AML-193 (cell line): ENCODE measurements at regions not wholly inside any gene's neighbourhood (a gene's known extent, or its start where the extent isn't known, plus 50 kb on each side); places are given as distances from the start of the nearest gene placed in this dataset.
A peak's percentile ranks its signal among the peaks of the same experiment; 100 is the strongest.
"Not testable (repeated sequence)": the region's sequence is repeated elsewhere in the genome, so short reads cannot be mapped to it uniquely, and the experiment has no call there.

Source experiments
- DNase-seq, 2 experiments: peaks; one replicate each; lab custom pipeline; 2025; lab: John Stamatoyannopoulos, UW

- DNase-seq: no peak
These were observed 512.1 kb upstream of the CNTN3 start for GRCh38 chr3:75126556-75126955.

GRCh38 chr3:75129101-75129500, 514.6 kb upstream of the CNTN3 start:
- no peak for DNase-seq

GRCh38 chr3:75136100-75136897, 521.8 kb upstream of the CNTN3 start:
- DNase-seq: no peak

- no peak for DNase-seq
These were observed 523.9 kb upstream of the CNTN3 start for GRCh38 chr3:75138345-75138744.

GRCh38 chr3:75140904-75141615, 523.1 kb upstream of the FRG2C start:
- no peak for DNase-seq

- DNase-seq: no peak
These were observed 519.7 kb upstream of the FRG2C start for GRCh38 chr3:75144406-75144805.

GRCh38 chr3:75171630-75172230, 492.4 kb upstream of the FRG2C start:
- DNase-seq: peak; percentile 17 to 37

GRCh38 chr3:75176937-75177336, 487.2 kb upstream of the FRG2C start:
- DNase-seq: no peak

GRCh38 chr3:75180235-75180944, 483.7 kb upstream of the FRG2C start:
- DNase-seq: no peak

GRCh38 chr3:75180945-75181298, 483.2 kb upstream of the FRG2C start:
- DNase-seq: no peak

- DNase-seq: no peak
These were observed 475.2 kb upstream of the FRG2C start for GRCh38 chr3:75188962-75189361.

- peak; percentile 38 to 54 for DNase-seq
These were observed 471.9 kb upstream of the FRG2C start for GRCh38 chr3:75192146-75192616.

GRCh38 chr3:75193797-75194196, 470.3 kb upstream of the FRG2C start:
- DNase-seq: no peak

- DNase-seq: not testable (repeated sequence)
These were observed 449.8 kb upstream of the FRG2C start for GRCh38 chr3:75214332-75214731.

GRCh38 chr3:75218577-75218976, 445.6 kb upstream of the FRG2C start:
- no peak for DNase-seq

- no peak for DNase-seq
These were observed 443.2 kb upstream of the FRG2C start for GRCh38 chr3:75220932-75221331.

- no peak for DNase-seq
These were observed 439.7 kb upstream of the FRG2C start for GRCh38 chr3:75224412-75224811.

- no peak for DNase-seq
These were observed 431.9 kb upstream of the FRG2C start for GRCh38 chr3:75232216-75232615.

GRCh38 chr3:75235631-75236030, 428.5 kb upstream of the FRG2C start:
- no peak for DNase-seq

GRCh38 chr3:75237053-75237452, 427.1 kb upstream of the FRG2C start:
- DNase-seq: no peak

GRCh38 chr3:75237477-75237876, 426.7 kb upstream of the FRG2C start:
- DNase-seq: no peak

GRCh38 chr3:75241226-75241962, 422.7 kb upstream of the FRG2C start:
- DNase-seq: not testable (repeated sequence)
